Lung (tissue), 11 donors: ENCODE measurements at regions not wholly inside any gene's neighbourhood (a gene's known extent, or its start where the extent isn't known, plus 50 kb on each side); places are given as distances from the start of the nearest gene placed in this dataset.

Source experiments
- ATAC-seq: fragments of 200-7000 bp; cut with Tn5 transposase; one replicate; pipeline ENCODE4 v1.9.1; 2020; ENCODE audit warnings: moderate number of reproducible peaks; ENCODE audit not compliant: insufficient read depth, low FRiP score
- DNase-seq, 3 donors: peaks; one replicate each; pipeline ENCODE4 v3.0.0-alpha.2; 2013 to 2017
- H3K27ac ChIP-seq, 2 donors: one replicate each; pipeline ENCODE4 v1.5.1; 2013; ENCODE audit warnings: mild to moderate bottlenecking in 2 of 2, moderate library complexity in 2 of 2, control low read depth in 1 of 2, inconsistent platforms in 1 of 2, low read depth in 1 of 2, low read length in 1 of 2
- H3K27me3 ChIP-seq, 3 donors: one replicate each; pipeline ENCODE4 v1.5.1; 2013; ENCODE audit warnings: low read length in 2 of 3; ENCODE audit not compliant: control insufficient read depth in 3 of 3, insufficient read depth in 3 of 3
- H3K36me3 ChIP-seq, 4 donors: one replicate each; pipeline ENCODE4 v1.5.1; 2013; ENCODE audit warnings: low read length in 4 of 4, mild to moderate bottlenecking in 1 of 4, moderate library complexity in 1 of 4; ENCODE audit not compliant: control insufficient read depth in 4 of 4, insufficient read depth in 4 of 4
- H3K4me1 ChIP-seq, 5 donors: one replicate each; pipeline ENCODE4 v1.5.1; 2013; ENCODE audit warnings: low read length in 5 of 5, mild to moderate bottlenecking in 2 of 5, moderate library complexity in 1 of 5; ENCODE audit not compliant: control insufficient read depth in 5 of 5, insufficient read depth in 5 of 5
- H3K4me3 ChIP-seq: one replicate; pipeline ENCODE4 v1.5.1; 2013; ENCODE audit warnings: mild to moderate bottlenecking, control low read depth, moderate library complexity
- H3K9ac ChIP-seq, 2 donors: one replicate each; pipeline ENCODE4 v1.5.1; 2013; ENCODE audit warnings: low read length in 2 of 2, control low read depth in 1 of 2; ENCODE audit not compliant: insufficient read depth in 1 of 2
- H3K9me3 ChIP-seq, 4 donors: one replicate each; pipeline ENCODE4 v1.5.1; 2013; ENCODE audit warnings: low read length in 3 of 4, mild to moderate bottlenecking in 1 of 4, moderate library complexity in 1 of 4; ENCODE audit not compliant: control insufficient read depth in 4 of 4, insufficient read depth in 3 of 4
- CTCF ChIP-seq: IDR thresholded peaks from 2 replicates; pipeline ENCODE4 v1.5.1; 2012; ENCODE audit warnings: mild to moderate bottlenecking; ENCODE audit errors: control extremely low read depth, extremely low read depth
- WGBS, 2 donors: extraction: QIAGEN DNeasy Blood & Tissue Kit; methylation state at CpG; one replicate each; pipeline ENCODE4 v1.1.7; 2013; 5-methylcytosine and 5-hydroxymethylcytosine counted together
- donor health status: control.
- donor health status: control.
- donor health status: Bipolar disorder and iron deficiency.
- donor health status: healthy.
- donor health status: DM: yes; HTN: yes; CAD: no.

GRCh38 chr4:36740796-36741310 lies 459.4 kb downstream of the DTHD1 start:
- Histone ChIP-seq H3K36me3 (no peaks in the 10 kb centered on the region), H3K27ac (no peak overlapping the region), H3K27me3 (no peaks in the 10 kb centered on the region), H3K9ac (no peak overlapping the region), H3K4me3 (no peak overlapping the region), H3K9me3 (peaks cover 0 to 1% (median 0%) of the 10 kb centered on the region in 4 donors), H3K4me1 (no peaks in the 10 kb centered on the region)
- DNase-seq (no peak), ATAC-seq (no peak)
- no peak for TF ChIP-seq CTCF
- 61 to 77% methylated on average over 6 of the region's 6 CpGs for WGBS, 2 donors

- H3K9ac ChIP-seq, result no peak overlapping the region
- no peaks in the 10 kb centered on the region for H3K4me1 ChIP-seq
- H3K27me3 ChIP-seq, result no peaks in the 10 kb centered on the region
- TF ChIP-seq CTCF, result no peak
- no peaks in the 10 kb centered on the region for H3K36me3 ChIP-seq
- WGBS, 2 donors, result 80 to 84% methylated on average over 16 of the region's 16 CpGs
- no peak for DNase-seq
- H3K27ac ChIP-seq, result no peak overlapping the region
- no peak overlapping the region for H3K4me3 ChIP-seq
- H3K9me3 ChIP-seq, result peaks cover 0 to 1% (median 0%) of the 10 kb centered on the region in 4 donors
- no peak for ATAC-seq
These were observed 466.1 kb downstream of the DTHD1 start for GRCh38 chr4:36747277-36748129.

- Histone ChIP-seq H3K4me1 (no peaks in the 10 kb centered on the region), H3K27me3 (no peaks in the 10 kb centered on the region), H3K9me3 (no peaks in the 10 kb centered on the region), H3K27ac (no peak overlapping the region), H3K4me3 (no peak overlapping the region), H3K36me3 (no peaks in the 10 kb centered on the region), H3K9ac (no peak overlapping the region)
- TF ChIP-seq CTCF, result no peak
- ATAC-seq (no peak), DNase-seq (no peak)
- 86 to 90% methylated on average over 3 of the region's 3 CpGs for WGBS, 2 donors
These were observed 471.6 kb downstream of the DTHD1 start for GRCh38 chr4:36753048-36753447.
